ENCODE measurements at regions not wholly inside any gene's neighbourhood (a gene's known extent, or its start where the extent isn't known, plus 50 kb on each side); places are given as distances from the start of the nearest gene placed in this dataset.

DNA sequence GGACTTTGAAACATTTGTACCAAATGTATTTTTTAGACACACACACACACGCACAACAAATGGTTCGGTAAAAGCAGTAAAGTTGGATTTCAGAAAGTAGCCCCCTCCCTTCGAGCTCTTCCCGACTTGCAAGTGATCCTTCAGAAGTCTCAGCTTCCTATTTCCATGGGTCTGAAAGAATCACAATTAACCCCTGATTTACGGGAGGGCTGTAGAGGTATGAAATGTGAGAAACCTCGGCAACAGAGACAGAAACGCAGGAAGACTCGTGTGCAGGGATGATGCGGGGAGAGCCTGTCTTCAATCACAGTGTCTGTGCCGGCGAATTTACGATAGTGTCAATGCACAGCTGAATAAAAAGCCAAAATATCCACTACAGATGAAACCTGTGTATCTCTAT is 60.7 kb upstream of the VRK1 start:
- Histone ChIP-seq H3K27ac (no peak overlapping the region), H3K36me3 (no peaks in the 10 kb centered on the region), H3K4me3 (no peak overlapping the region), H3K9me3 (no peaks in the 10 kb centered on the region), H3K4me1 (peaks cover 0 to 8% (median 4%) of the 10 kb centered on the region in 3 donors), H3K27me3 (peaks cover 57% of the 10 kb centered on the region)
- TF ChIP-seq POLR2AphosphoS5 (IDR thresholded peaks at IDR 0.05) (no peak), POLR2A (IDR thresholded peaks at IDR 0.05) (no peak), CTCF (IDR thresholded peaks at IDR 0.05) (no peak), EP300 (IDR thresholded peaks at IDR 0.05) (no peak)
- no peak for ATAC-seq
- 40 to 48% methylated on average over 10 to 12 of the region's 12 CpGs for WGBS, 2 donors (ENCODE audit: low coverage in 1 of 2)

GRCh38 chr14:96737881-96738280 is 59.3 kb upstream of the VRK1 start:
- Histone ChIP-seq H3K9me3 (no peaks in the 10 kb centered on the region), H3K27me3 (peaks cover 72% of the 10 kb centered on the region), H3K4me3 (no peak overlapping the region), H3K27ac (no peak overlapping the region), H3K36me3 (no peaks in the 10 kb centered on the region), H3K4me1 (peaks cover 0 to 13% (median 8%) of the 10 kb centered on the region in 3 donors)
- no peak for TF ChIP-seq EP300 (IDR thresholded peaks at IDR 0.05)
- TF ChIP-seq CTCF (IDR thresholded peaks at IDR 0.05), result no peak
- TF ChIP-seq POLR2A (IDR thresholded peaks at IDR 0.05), result no peak
- no peak for TF ChIP-seq POLR2AphosphoS5 (IDR thresholded peaks at IDR 0.05)
- 57 to 60% methylated on average over 3 to 7 of the region's 7 CpGs for WGBS, 2 donors (ENCODE audit: low coverage in 1 of 2)
- no peak for ATAC-seq

GRCh38 chr14:96739200-96739910 is 57.8 kb upstream of the VRK1 start:
- no peak for ATAC-seq
- WGBS, 2 donors (ENCODE audit: low coverage in 1 of 2), result 63 to 73% methylated on average over 7 to 9 of the region's 14 CpGs
- peaks cover 85% of the 10 kb centered on the region for H3K27me3 ChIP-seq

DNA sequence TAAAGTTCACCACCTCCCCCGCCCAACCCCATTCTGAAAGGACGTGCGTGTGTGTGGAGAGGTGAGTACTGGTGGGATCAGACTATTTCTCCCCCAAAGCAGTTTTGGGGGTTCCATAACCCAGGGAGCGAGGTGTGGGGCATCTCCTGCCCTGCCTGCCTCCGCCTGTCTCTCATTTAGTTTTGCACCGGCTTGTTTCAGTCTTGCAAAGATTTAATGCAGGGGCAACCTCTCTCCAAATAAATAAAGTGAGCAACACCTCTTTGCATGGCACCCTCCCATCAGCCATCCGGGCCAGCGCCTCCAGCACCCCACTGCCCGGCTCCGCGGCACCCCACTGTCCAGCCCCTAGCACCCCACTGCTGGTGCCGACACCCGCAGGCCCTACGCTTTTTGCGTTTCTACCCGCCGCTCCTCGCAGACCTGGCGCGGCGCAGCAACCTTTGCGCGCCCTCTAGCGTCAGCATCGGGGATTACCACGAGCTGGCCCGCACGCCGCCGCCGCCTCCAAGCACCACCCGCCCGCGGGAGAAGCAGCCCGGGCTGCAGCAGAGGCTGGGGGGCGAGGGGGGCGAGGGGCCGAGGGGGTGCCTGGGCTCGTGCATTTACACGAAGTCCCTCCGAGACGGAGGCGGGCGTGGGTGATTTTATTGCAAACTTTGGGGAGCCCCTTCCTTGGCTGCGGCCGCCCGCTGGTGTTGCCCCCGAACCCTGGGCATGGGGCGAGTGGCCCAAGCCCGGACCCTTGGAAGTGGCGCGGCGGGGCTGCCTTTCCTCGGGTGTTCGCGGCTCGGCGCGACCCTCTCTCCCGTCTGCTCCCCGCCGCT is 55.8 kb upstream of the VRK1 start:
- TF ChIP-seq POLR2A (IDR thresholded peaks at IDR 0.05), result no peak
- TF ChIP-seq CTCF (IDR thresholded peaks at IDR 0.05), result peak; percentile 68 to 95 (median 78)
- TF ChIP-seq EP300 (IDR thresholded peaks at IDR 0.05), result no peak
- no peak for TF ChIP-seq POLR2AphosphoS5 (IDR thresholded peaks at IDR 0.05)
- H3K27me3 ChIP-seq, result peaks cover 93% of the 10 kb centered on the region
- H3K4me3 ChIP-seq, result peak overlapping the region; percentile 9 to 42
- ATAC-seq, result peak; percentile 70
- H3K4me1 ChIP-seq, result peaks cover 0 to 13% (median 8%) of the 10 kb centered on the region in 3 donors
- no peaks in the 10 kb centered on the region for H3K36me3 ChIP-seq
- H3K27ac ChIP-seq, result no peak overlapping the region
- 0 to 4% methylated on average over 5 to 23 of the region's 62 CpGs for WGBS, 2 donors (ENCODE audit: low coverage in 1 of 2)
- H3K9me3 ChIP-seq, result no peaks in the 10 kb centered on the region

More at GRCh38 chr14:96739200-96739910, 57.8 kb upstream of the VRK1 start:
- no peak overlapping the region for H3K27ac ChIP-seq
- TF ChIP-seq CTCF (IDR thresholded peaks at IDR 0.05) (no peak), POLR2A (IDR thresholded peaks at IDR 0.05) (no peak), EP300 (IDR thresholded peaks at IDR 0.05) (no peak), POLR2AphosphoS5 (IDR thresholded peaks at IDR 0.05) (no peak)
- no peak overlapping the region for H3K4me3 ChIP-seq
- H3K9me3 ChIP-seq, result no peaks in the 10 kb centered on the region
- H3K36me3 ChIP-seq, result no peaks in the 10 kb centered on the region
- H3K4me1 ChIP-seq, result peaks cover 0 to 13% (median 8%) of the 10 kb centered on the region in 3 donors

All from gastroesophageal sphincter (tissue), 4 donors.